ENCODE measurements at regions not wholly inside any gene's neighbourhood (a gene's known extent, or its start where the extent isn't known, plus 50 kb on each side); places are given as distances from the start of the nearest gene placed in this dataset.

GRCh38 chrX:128931071-128931470 lies 592.2 kb downstream of the SMARCA1 start:
- no peaks in the 10 kb centered on the region for H3K36me3 ChIP-seq (replicated peaks)
- in situ Hi-C loops (cut with MboI; ENCODE audit: low sequenced_read_pairs): no loop called here
- H3K4me3 ChIP-seq: no peak overlapping the region
- H3K27me3 ChIP-seq (ENCODE audit: low read depth): no peaks in the 10 kb centered on the region
- no peak for DNase-seq (ENCODE audit: low spot score in 2 of 2)
- H3K4me1 ChIP-seq: no peaks in the 10 kb centered on the region
- H3K9me3 ChIP-seq: no peaks in the 10 kb centered on the region

- no peaks in the 10 kb centered on the region for H3K36me3 ChIP-seq (replicated peaks)
- H3K4me1 ChIP-seq: no peaks in the 10 kb centered on the region
- no peak overlapping the region for H3K4me3 ChIP-seq
- DNase-seq (ENCODE audit: low spot score in 2 of 2): no peak
- in situ Hi-C loops (cut with MboI; ENCODE audit: low sequenced_read_pairs): no loop called here
- no peaks in the 10 kb centered on the region for H3K9me3 ChIP-seq
- no peaks in the 10 kb centered on the region for H3K27me3 ChIP-seq (ENCODE audit: low read depth)
These were observed 593.8 kb downstream of the SMARCA1 start for GRCh38 chrX:128929271-128930057.

- Histone ChIP-seq H3K4me3 (no peak overlapping the region), H3K36me3 (replicated peaks) (no peaks in the 10 kb centered on the region), H3K27me3 (ENCODE audit: low read depth) (no peaks in the 10 kb centered on the region), H3K9me3 (no peaks in the 10 kb centered on the region), H3K4me1 (no peaks in the 10 kb centered on the region)
- DNase-seq (ENCODE audit: low spot score in 2 of 2): no peak
- in situ Hi-C loops (cut with MboI; ENCODE audit: low sequenced_read_pairs): no loop called here
These were observed 594.7 kb downstream of the SMARCA1 start for GRCh38 chrX:128928636-128929035.

- H3K4me1 ChIP-seq: no peaks in the 10 kb centered on the region
- H3K4me3 ChIP-seq: no peak overlapping the region
- H3K27me3 ChIP-seq (ENCODE audit: low read depth): no peaks in the 10 kb centered on the region
- no peaks in the 10 kb centered on the region for H3K36me3 ChIP-seq (replicated peaks)
- in situ Hi-C loops (cut with MboI; ENCODE audit: low sequenced_read_pairs): no loop called here
- no peak for DNase-seq (ENCODE audit: low spot score in 2 of 2)
- no peaks in the 10 kb centered on the region for H3K9me3 ChIP-seq
These were observed 595.9 kb downstream of the SMARCA1 start for GRCh38 chrX:128927363-128927762.

DNA sequence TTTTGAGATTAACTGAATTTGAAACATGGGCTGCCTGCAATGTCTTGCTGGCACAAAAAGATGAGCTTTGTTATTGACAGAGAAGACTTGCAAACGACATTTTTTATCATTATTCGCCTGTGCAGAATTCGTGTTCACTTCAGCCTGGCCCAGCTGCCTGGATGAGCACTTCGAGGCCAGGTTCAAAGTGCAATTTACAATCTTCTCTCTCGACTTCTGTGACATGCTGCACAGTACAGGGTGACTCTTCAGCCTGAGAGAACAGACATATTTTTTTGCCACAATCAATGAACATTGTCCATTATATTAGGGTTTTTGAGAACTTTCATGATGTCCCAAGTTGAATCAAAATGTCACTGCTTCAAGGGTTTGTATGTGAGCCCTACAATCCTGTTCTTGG lies 616.5 kb downstream of the SMARCA1 start:
- Histone ChIP-seq H3K36me3 (replicated peaks) (no peaks in the 10 kb centered on the region), H3K4me1 (no peaks in the 10 kb centered on the region), H3K4me3 (no peak overlapping the region), H3K27me3 (ENCODE audit: low read depth) (no peaks in the 10 kb centered on the region), H3K9me3 (no peaks in the 10 kb centered on the region)
- no peak for DNase-seq (ENCODE audit: low spot score in 2 of 2)
- in situ Hi-C loops (cut with MboI; ENCODE audit: low sequenced_read_pairs): no loop called here

DNA sequence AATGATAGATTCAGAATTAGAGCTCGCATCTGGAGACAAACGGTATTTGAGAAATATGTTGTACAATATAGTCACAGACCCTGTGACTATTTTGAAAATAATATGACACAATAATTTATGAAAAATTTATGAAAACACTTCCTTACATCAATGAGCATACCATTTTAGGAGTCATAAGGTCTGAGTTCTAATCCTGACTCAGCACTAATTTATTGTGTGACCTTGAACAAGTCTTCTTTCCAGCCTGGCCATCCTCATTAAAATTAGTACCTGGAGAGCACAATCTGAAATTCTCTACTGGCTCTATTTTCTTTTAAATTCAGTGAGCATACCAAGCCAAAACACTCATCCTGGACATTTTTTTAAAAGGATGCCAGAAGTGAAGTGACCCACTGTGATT lies 622.3 kb downstream of the SMARCA1 start:
- H3K4me1 ChIP-seq: no peaks in the 10 kb centered on the region
- H3K27me3 ChIP-seq (ENCODE audit: low read depth): no peaks in the 10 kb centered on the region
- DNase-seq (ENCODE audit: low spot score in 2 of 2): no peak
- in situ Hi-C loops (cut with MboI; ENCODE audit: low sequenced_read_pairs): no loop called here
- no peaks in the 10 kb centered on the region for H3K36me3 ChIP-seq (replicated peaks)
- no peaks in the 10 kb centered on the region for H3K9me3 ChIP-seq
- H3K4me3 ChIP-seq: no peak overlapping the region

- no peaks in the 10 kb centered on the region for H3K27me3 ChIP-seq (ENCODE audit: low read depth)
- H3K36me3 ChIP-seq (replicated peaks): no peaks in the 10 kb centered on the region
- H3K4me3 ChIP-seq: no peak overlapping the region
- H3K4me1 ChIP-seq: no peaks in the 10 kb centered on the region
- DNase-seq (ENCODE audit: low spot score in 2 of 2): no peak
- in situ Hi-C loops (cut with MboI; ENCODE audit: low sequenced_read_pairs): no loop called here
- H3K9me3 ChIP-seq: no peaks in the 10 kb centered on the region
These were observed 625.7 kb downstream of the SMARCA1 start for GRCh38 chrX:128897621-128898020.

DNA sequence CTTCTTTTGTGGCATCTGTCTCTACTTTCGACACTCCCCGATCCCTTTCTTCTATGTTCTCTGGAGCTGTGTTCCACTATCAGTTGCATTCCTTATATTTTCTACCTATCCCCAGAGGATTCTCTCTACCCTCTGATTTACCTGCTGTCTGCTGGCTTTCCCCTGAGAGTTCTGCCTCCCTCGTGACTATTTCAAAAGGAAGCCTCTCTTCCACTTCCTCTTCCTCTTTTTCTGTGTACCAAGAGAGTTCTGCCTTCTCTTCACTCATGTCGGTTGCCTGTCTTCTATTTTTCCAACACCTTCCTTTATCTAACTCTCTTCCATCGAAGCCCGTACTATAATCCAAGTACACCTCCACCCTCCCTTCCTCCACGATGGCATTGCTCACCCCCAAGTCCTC lies 631.7 kb downstream of the SMARCA1 start:
- H3K9me3 ChIP-seq: no peaks in the 10 kb centered on the region
- H3K36me3 ChIP-seq (replicated peaks): no peaks in the 10 kb centered on the region
- no peaks in the 10 kb centered on the region for H3K4me1 ChIP-seq
- H3K4me3 ChIP-seq: no peak overlapping the region
- no peaks in the 10 kb centered on the region for H3K27me3 ChIP-seq (ENCODE audit: low read depth)
- in situ Hi-C loops (cut with MboI; ENCODE audit: low sequenced_read_pairs): no loop called here
- no peak for DNase-seq (ENCODE audit: low spot score in 2 of 2)

DNA sequence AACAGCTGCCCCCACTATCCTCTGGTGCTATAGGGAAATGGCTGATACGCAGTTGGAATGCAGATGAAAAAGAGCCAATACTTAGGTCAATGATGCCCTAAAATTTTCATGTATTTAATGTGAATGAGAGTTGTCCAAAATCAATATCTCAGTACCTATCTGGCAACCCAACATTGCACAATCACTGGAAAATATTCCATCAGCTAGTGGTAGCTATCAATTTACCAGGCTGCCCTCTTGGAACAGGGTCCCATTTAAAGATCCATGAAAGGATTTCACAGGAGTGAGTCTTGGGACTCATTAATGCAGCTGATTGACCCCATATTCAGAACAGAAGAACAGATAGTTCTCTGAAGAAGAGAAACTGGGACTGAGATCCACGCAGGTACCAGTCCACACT lies 638.9 kb downstream of the SMARCA1 start:
- H3K4me1 ChIP-seq: no peaks in the 10 kb centered on the region
- no peak for DNase-seq (ENCODE audit: low spot score in 2 of 2)
- no peaks in the 10 kb centered on the region for H3K27me3 ChIP-seq (ENCODE audit: low read depth)
- H3K4me3 ChIP-seq: no peak overlapping the region
- in situ Hi-C loops (cut with MboI; ENCODE audit: low sequenced_read_pairs): no loop called here
- no peaks in the 10 kb centered on the region for H3K36me3 ChIP-seq (replicated peaks)
- no peaks in the 10 kb centered on the region for H3K9me3 ChIP-seq

GRCh38 chrX:128883650-128884049 lies 639.6 kb downstream of the SMARCA1 start:
- no peak for DNase-seq (ENCODE audit: low spot score in 2 of 2)
- no peaks in the 10 kb centered on the region for H3K9me3 ChIP-seq
- H3K4me3 ChIP-seq: no peak overlapping the region
- H3K27me3 ChIP-seq (ENCODE audit: low read depth): no peaks in the 10 kb centered on the region
- no peaks in the 10 kb centered on the region for H3K4me1 ChIP-seq
- H3K36me3 ChIP-seq (replicated peaks): no peaks in the 10 kb centered on the region
- in situ Hi-C loops (cut with MboI; ENCODE audit: low sequenced_read_pairs): no loop called here

DNA sequence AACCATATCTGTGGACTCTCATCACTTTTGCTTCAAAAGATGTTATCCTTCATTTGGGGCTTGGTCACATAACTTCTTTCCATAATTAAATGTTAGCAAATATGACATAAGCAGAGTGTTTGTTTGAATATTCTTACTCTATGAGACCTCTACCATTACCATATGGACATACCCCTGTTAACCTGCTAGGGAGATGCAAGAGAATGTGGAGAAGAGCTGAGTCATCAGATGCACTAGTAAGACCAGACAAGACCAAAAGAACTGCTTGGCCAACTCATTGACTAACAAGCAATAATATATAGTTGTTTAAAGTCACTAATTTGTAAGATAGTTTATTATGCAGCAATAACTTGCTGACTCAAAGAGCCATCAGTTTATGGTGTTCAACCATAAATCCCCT lies 652.9 kb downstream of the SMARCA1 start:
- no peaks in the 10 kb centered on the region for H3K4me1 ChIP-seq
- H3K9me3 ChIP-seq: no peaks in the 10 kb centered on the region
- in situ Hi-C loops (cut with MboI; ENCODE audit: low sequenced_read_pairs): no loop called here
- no peak for DNase-seq (ENCODE audit: low spot score in 2 of 2)
- no peak overlapping the region for H3K4me3 ChIP-seq
- no peaks in the 10 kb centered on the region for H3K27me3 ChIP-seq (ENCODE audit: low read depth)
- H3K36me3 ChIP-seq (replicated peaks): no peaks in the 10 kb centered on the region

DNA sequence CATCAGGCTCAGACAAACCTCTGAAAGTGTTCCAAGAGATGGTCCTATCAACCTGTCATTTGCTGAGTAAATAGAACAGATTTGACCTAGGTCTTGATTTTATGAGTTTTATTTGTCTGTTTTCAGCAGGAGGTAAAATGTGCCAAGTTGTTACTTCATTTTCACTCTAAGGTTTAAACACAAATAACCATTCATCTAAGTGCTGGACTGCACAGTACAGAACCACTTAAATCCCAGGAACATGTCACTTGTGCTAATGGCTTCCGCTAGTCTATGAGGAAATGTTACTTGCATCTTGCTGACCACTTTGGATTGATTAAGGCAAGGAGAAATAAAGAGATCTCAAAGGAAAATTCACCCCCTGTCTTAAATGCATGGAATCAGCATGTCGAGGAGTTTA lies 660.7 kb downstream of the SMARCA1 start:
- no peaks in the 10 kb centered on the region for H3K9me3 ChIP-seq
- DNase-seq (ENCODE audit: low spot score in 2 of 2): no peak
- no peaks in the 10 kb centered on the region for H3K4me1 ChIP-seq
- H3K36me3 ChIP-seq (replicated peaks): no peaks in the 10 kb centered on the region
- H3K4me3 ChIP-seq: no peak overlapping the region
- in situ Hi-C loops (cut with MboI; ENCODE audit: low sequenced_read_pairs): no loop called here
- no peaks in the 10 kb centered on the region for H3K27me3 ChIP-seq (ENCODE audit: low read depth)

GRCh38 chrX:128848374-128848773 lies 674.9 kb downstream of the SMARCA1 start:
- H3K9me3 ChIP-seq: no peaks in the 10 kb centered on the region
- in situ Hi-C loops (cut with MboI; ENCODE audit: low sequenced_read_pairs): no loop called here
- no peaks in the 10 kb centered on the region for H3K27me3 ChIP-seq (ENCODE audit: low read depth)
- no peaks in the 10 kb centered on the region for H3K36me3 ChIP-seq (replicated peaks)
- no peak overlapping the region for H3K4me3 ChIP-seq
- no peaks in the 10 kb centered on the region for H3K4me1 ChIP-seq
- no peak for DNase-seq (ENCODE audit: low spot score in 2 of 2)

- Histone ChIP-seq H3K9me3 (no peaks in the 10 kb centered on the region), H3K27me3 (ENCODE audit: low read depth) (no peaks in the 10 kb centered on the region), H3K4me3 (no peak overlapping the region), H3K36me3 (replicated peaks) (no peaks in the 10 kb centered on the region), H3K4me1 (no peaks in the 10 kb centered on the region)
- in situ Hi-C loops (cut with MboI; ENCODE audit: low sequenced_read_pairs): no loop called here
- no peak for DNase-seq (ENCODE audit: low spot score in 2 of 2)
These were observed 676.9 kb downstream of the SMARCA1 start for GRCh38 chrX:128846385-128846784.

DNA sequence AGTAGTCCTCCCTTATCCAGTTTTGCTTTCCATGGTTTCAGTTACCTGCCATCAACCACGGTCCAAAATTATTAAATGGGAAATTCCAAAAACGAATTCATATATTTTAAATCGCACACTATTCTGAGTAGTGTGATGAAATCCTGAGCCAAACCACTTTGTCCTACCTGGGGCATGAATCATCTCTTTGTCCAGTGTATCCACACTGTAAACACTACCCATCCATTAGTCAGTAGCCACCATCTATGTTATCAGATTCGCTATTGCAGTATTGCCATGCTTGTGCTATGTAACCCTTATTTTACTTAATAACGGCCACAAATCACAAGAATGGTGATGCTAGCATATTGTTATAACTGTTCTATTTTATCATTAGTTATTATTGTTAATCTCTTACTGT lies 704.6 kb downstream of the SMARCA1 start:
- in situ Hi-C loops (cut with MboI; ENCODE audit: low sequenced_read_pairs): no loop called here
- no peaks in the 10 kb centered on the region for H3K27me3 ChIP-seq (ENCODE audit: low read depth)

More for the DNA sequence above, 704.6 kb downstream of the SMARCA1 start:
- DNase-seq (ENCODE audit: low spot score in 2 of 2): no peak
- Histone ChIP-seq H3K9me3 (no peaks in the 10 kb centered on the region), H3K4me1 (no peaks in the 10 kb centered on the region), H3K36me3 (replicated peaks) (no peaks in the 10 kb centered on the region), H3K4me3 (no peak overlapping the region)
